Thyroid gland (tissue), 4 donors: ENCODE measurements at regions not wholly inside any gene's neighbourhood (a gene's known extent, or its start where the extent isn't known, plus 50 kb on each side); places are given as distances from the start of the nearest gene placed in this dataset.

Experiments
- POLR2A ChIP-seq, 2 donors: fragments of 450-650 bp; IDR thresholded peaks; one replicate each; pipeline ENCODE4 v1.6.1; 2017; ENCODE audit warnings: antibody characterized with exemption in 2 of 2, mild to moderate bottlenecking in 2 of 2, moderate library complexity in 1 of 2
- TF ChIP-seq, protein P1 (sequence below), 6 experiments: fragments of 200-600 bp in 3 of 6; fragments of 450-650 bp in 3 of 6; sonication (generic) in 3 of 6; IDR thresholded peaks; one replicate each; pipeline ENCODE4 v1.5.1; 2016 to 2019; ENCODE audit warnings: antibody characterized with exemption in 6 of 6, mild to moderate bottlenecking in 2 of 6, inconsistent platforms in 1 of 6, moderate library complexity in 1 of 6

GRCh38 chr11:122572592-122572991 lies 82.9 kb upstream of the UBASH3B start:
- TF ChIP-seq POLR2A (IDR thresholded peaks at IDR 0.05), result no peak
- TF ChIP-seq, protein P1, sequence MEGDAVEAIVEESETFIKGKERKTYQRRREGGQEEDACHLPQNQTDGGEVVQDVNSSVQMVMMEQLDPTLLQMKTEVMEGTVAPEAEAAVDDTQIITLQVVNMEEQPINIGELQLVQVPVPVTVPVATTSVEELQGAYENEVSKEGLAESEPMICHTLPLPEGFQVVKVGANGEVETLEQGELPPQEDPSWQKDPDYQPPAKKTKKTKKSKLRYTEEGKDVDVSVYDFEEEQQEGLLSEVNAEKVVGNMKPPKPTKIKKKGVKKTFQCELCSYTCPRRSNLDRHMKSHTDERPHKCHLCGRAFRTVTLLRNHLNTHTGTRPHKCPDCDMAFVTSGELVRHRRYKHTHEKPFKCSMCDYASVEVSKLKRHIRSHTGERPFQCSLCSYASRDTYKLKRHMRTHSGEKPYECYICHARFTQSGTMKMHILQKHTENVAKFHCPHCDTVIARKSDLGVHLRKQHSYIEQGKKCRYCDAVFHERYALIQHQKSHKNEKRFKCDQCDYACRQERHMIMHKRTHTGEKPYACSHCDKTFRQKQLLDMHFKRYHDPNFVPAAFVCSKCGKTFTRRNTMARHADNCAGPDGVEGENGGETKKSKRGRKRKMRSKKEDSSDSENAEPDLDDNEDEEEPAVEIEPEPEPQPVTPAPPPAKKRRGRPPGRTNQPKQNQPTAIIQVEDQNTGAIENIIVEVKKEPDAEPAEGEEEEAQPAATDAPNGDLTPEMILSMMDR (IDR thresholded peaks at IDR 0.05), result no peak
